GM18907 (cell line): ENCODE measurements at regions not wholly inside any gene's neighbourhood (a gene's known extent, or its start where the extent isn't known, plus 50 kb on each side); places are given as distances from the start of the nearest gene placed in this dataset.
"Not testable (repeated sequence)": the region's sequence is repeated elsewhere in the genome, so short reads cannot be mapped to it uniquely, and the experiment has no call there.

Source experiments
- ATAC-seq: cut with Tn5 transposase; IDR thresholded peaks from one replicate; pipeline ENCODE4 v1.9.1; 2021; ENCODE audit warnings: mild to moderate bottlenecking, moderate library complexity; ENCODE audit not compliant: unreplicated experiment

GRCh38 chr2:3116371-3116770 lies 261.2 kb downstream of the EIPR1 start:
- no peak for ATAC-seq

GRCh38 chr2:3115301-3116042 lies 262.1 kb downstream of the EIPR1 start:
- no peak for ATAC-seq

- no peak for ATAC-seq
Measured at GRCh38 chr2:3114406-3115185, 263.0 kb downstream of the EIPR1 start.

- no peak for ATAC-seq
Measured at GRCh38 chr2:3113769-3114168, 263.8 kb downstream of the EIPR1 start.

DNA sequence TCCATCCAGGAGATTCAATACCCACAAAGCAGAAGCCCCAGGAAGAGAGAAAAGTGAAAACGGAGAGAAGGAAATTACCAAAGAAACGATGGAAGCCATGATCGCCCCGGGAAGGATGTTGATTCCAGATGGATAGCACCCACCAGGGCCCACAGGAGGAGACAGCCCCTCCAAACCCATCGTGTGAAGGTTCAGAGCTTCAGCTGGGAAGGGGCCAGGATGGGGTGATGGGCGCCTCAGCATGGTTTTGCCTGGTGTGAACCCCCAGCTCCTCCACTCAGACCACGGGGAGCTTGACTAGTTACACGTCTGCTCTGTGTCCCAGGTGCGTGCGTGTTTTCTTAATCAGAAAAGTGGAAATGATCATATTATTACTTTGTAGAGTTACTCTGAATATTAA lies 264.5 kb downstream of the EIPR1 start:
- no peak for ATAC-seq

GRCh38 chr2:3112553-3112952 lies 265.1 kb downstream of the EIPR1 start:
- no peak for ATAC-seq

- no peak for ATAC-seq
Measured at GRCh38 chr2:3112131-3112530, 265.5 kb downstream of the EIPR1 start.

- no peak for ATAC-seq
Measured at GRCh38 chr2:3110994-3111666, 266.5 kb downstream of the EIPR1 start.

- ATAC-seq, result no peak
Measured at GRCh38 chr2:3110555-3110954, 267.1 kb downstream of the EIPR1 start.

DNA sequence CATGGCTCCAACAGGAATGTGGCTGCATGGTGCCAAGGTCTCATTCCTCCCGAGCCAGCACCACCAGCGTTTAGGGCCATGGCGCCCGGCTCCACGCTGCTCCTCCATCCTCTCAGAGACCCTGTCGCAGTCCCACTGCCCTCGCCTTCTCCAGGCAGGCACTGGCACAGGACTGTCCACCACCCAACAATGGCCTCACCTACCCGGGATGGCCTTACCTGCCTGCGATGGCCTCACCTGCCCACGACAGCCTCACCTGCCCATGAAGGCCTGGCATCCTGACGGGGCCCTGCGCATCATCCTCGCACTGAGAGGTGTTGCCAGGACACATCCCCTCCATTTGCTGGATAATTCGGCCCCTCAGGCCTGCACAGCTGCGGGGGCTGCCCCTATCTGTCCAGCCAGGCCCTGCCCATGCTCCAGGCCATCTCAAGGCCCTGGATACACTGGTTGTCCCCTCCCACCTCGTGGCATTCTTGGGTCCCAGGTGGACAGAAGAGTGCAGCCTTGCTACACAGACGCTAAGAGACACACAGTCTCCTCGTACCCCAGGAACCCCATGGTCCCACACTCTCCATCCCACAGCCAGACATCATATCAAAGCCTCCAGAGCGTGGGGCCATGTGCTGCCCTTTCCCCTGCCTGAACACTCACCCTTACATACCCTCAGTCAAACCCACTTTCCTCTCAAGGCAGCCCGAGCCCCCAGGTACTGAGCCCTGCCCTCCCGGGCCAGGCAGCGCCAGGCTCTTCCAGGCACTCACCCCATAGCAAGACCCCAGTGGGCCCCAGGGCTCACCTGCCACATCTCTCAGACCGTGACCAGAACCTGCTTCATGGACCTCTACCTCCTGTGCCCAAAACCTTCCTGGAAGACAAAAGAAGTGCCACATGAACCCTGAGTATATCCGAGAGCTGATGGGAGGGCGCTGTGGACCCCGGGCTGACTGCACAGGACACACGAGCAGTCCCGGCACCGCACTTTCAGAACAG lies 268.6 kb downstream of the EIPR1 start:
- ATAC-seq, result no peak

DNA sequence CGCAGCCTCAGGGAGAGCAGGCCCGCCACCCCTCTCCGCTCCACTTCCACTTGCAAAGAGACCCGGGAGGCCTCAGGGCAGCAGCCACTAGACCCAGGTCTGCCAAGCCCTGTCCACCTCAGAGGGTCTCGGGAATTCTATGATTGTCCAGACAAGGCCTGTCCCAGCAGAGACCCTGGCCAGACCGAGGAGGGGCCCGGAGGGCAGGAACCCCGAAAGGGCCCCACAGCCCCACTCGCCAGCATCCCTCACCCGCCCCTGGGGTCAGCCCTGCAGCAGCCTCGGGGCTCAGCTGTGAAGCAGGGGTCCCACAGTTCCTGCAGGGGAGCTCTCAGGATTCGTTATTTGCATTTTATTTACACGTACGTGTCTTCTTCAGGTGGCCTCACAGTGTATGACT lies 269.5 kb downstream of the EIPR1 start:
- no peak for ATAC-seq

DNA sequence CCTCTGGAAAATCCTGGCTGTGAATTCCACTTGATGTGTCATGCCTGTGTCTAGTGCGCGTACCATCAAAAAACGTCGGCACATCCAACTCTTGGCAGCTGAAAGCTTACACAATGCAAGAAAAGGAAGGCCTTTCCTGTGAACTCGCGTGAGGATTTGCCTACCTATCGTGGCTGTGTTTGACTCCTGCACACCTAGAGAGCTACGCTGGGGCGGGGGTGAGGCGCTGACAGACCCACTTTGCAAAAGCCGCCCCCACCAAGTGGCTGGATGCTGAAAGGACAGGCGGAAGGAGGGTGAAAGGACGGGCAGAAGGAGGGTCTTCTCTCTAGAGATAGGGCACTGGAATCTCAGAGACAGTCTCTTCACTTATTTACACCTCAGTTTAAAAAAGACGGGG lies 270.1 kb downstream of the EIPR1 start:
- no peak for ATAC-seq

DNA sequence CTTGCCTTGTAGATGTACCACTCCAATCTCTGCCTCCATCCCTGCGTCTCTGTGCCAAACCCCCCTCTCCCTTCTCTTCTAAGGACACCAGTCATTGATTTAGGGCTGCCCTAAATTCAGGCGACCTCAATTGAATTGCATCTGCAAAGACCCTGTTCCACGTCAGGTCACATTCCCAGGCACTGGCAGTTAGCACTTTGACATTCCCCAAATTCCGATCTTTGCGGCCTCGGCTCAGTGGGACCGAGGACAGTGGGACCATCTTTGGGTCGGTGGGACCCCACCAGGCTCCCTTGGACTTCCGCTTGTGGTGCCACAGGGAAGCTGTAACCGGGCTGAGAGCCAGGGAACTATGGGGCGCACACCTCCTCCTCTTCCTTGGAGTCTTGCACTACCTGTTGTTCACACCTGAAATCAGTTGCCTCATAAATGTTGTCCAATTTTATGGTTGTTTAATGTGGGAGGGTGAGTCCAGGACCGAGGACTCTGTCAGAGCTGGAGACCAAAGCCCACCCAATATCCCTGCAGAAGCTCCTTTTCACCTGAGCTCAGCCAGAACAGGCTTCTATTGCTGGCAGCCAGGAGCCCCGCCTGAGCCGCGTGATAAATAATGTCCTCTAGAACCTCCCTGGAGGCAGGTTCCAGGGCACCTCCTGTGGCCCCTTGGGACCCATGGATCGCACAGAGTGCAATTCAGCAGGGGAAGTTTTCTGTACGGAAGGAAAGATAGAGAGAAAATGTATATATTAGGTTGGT lies 271.6 kb downstream of the EIPR1 start:
- ATAC-seq, result no peak

- not testable (repeated sequence) for ATAC-seq
Measured at GRCh38 chr2:3104958-3105813, 272.4 kb downstream of the EIPR1 start.

- no peak for ATAC-seq
Measured at GRCh38 chr2:3104261-3104660, 273.4 kb downstream of the EIPR1 start.

- no peak for ATAC-seq
Measured at GRCh38 chr2:3102922-3103569, 274.6 kb downstream of the EIPR1 start.

- ATAC-seq, result no peak
Measured at GRCh38 chr2:3102081-3102921, 275.3 kb downstream of the EIPR1 start.
